ENCODE measurements at regions not wholly inside any gene's neighbourhood (a gene's known extent, or its start where the extent isn't known, plus 50 kb on each side); places are given as distances from the start of the nearest gene placed in this dataset.

DNA sequence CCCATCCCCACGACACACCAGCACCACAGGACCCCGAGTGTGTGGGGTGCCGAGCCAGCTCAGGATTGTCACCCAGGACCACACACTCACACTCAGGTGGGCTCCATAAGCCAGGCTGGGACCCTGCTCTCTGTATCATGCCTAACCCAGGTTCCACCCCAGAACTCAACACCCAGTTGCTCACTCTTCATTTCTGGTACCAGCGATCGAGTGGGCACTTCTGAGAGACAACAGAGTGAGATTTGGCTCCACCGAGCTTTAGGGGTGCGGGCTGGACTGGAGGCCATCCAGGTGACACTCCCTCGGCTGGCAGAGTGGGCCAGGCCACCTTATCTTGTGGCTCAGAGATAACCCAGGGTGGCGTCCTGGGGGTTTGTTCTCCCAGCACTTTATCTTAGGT, 1323.8 kb downstream of the BRD1 start:
- H3K4me3 ChIP-seq (replicated peaks; ENCODE audit: insufficient read depth, low read length) = no peak overlapping the region
- no peaks in the 10 kb centered on the region for H3K27me3 ChIP-seq (ENCODE audit: insufficient read depth, poor library complexity, severe bottlenecking)
- TF ChIP-seq, protein P1, sequence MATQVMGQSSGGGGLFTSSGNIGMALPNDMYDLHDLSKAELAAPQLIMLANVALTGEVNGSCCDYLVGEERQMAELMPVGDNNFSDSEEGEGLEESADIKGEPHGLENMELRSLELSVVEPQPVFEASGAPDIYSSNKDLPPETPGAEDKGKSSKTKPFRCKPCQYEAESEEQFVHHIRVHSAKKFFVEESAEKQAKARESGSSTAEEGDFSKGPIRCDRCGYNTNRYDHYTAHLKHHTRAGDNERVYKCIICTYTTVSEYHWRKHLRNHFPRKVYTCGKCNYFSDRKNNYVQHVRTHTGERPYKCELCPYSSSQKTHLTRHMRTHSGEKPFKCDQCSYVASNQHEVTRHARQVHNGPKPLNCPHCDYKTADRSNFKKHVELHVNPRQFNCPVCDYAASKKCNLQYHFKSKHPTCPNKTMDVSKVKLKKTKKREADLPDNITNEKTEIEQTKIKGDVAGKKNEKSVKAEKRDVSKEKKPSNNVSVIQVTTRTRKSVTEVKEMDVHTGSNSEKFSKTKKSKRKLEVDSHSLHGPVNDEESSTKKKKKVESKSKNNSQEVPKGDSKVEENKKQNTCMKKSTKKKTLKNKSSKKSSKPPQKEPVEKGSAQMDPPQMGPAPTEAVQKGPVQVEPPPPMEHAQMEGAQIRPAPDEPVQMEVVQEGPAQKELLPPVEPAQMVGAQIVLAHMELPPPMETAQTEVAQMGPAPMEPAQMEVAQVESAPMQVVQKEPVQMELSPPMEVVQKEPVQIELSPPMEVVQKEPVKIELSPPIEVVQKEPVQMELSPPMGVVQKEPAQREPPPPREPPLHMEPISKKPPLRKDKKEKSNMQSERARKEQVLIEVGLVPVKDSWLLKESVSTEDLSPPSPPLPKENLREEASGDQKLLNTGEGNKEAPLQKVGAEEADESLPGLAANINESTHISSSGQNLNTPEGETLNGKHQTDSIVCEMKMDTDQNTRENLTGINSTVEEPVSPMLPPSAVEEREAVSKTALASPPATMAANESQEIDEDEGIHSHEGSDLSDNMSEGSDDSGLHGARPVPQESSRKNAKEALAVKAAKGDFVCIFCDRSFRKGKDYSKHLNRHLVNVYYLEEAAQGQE (IDR thresholded peaks at IDR 0.05; ENCODE audit: insufficient replicate concordance, low read depth) = no peak
- TF ChIP-seq POLR2AphosphoS5 (IDR thresholded peaks at IDR 0.05; ENCODE audit: low read depth) (no peak), SPI1 (IDR thresholded peaks at IDR 0.05; ENCODE audit: borderline replicate concordance, low read depth) (no peak)
- TF ChIP-seq, protein P2, sequence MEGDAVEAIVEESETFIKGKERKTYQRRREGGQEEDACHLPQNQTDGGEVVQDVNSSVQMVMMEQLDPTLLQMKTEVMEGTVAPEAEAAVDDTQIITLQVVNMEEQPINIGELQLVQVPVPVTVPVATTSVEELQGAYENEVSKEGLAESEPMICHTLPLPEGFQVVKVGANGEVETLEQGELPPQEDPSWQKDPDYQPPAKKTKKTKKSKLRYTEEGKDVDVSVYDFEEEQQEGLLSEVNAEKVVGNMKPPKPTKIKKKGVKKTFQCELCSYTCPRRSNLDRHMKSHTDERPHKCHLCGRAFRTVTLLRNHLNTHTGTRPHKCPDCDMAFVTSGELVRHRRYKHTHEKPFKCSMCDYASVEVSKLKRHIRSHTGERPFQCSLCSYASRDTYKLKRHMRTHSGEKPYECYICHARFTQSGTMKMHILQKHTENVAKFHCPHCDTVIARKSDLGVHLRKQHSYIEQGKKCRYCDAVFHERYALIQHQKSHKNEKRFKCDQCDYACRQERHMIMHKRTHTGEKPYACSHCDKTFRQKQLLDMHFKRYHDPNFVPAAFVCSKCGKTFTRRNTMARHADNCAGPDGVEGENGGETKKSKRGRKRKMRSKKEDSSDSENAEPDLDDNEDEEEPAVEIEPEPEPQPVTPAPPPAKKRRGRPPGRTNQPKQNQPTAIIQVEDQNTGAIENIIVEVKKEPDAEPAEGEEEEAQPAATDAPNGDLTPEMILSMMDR (IDR thresholded peaks at IDR 0.05; ENCODE audit: insufficient read depth, low read length) = no peak
- DNase-seq (ENCODE audit: low read depth in 1 of 2, low spot score in 1 of 2) = no peak
- H3K27ac ChIP-seq (replicated peaks) = no peak overlapping the region

DNA sequence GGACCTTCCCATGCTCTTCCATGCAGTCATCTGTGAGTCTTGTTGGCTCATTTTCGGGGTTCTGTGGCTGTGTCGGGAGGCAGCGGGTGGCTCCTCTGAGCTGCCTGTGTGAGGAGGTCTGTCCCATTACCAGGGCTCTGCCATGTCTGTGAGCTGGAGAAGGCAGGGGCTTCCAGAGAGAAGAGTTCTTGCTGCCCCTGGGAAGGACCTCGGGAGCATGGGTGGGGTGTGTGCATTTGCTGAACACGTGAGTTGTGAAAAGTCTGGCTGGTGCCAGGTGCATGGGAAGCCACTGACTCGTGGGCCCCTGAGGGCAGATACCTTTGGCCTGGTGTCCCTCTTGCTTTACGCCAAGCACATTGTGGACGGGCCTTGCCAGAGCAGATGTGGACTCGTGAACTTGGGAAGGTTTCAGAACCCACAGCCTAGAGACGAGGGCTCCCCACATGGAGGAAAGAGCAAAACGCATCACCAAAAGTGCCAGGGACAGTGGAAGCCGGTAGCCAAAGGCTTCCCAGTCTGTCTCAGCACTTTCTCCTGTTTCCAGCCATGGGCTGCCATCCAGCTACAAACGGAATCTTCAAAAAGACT, 1324.5 kb downstream of the BRD1 start:
- TF ChIP-seq, protein P1 (IDR thresholded peaks at IDR 0.05; ENCODE audit: insufficient replicate concordance, low read depth) = no peak
- TF ChIP-seq POLR2AphosphoS5 (IDR thresholded peaks at IDR 0.05; ENCODE audit: low read depth) (no peak), SPI1 (IDR thresholded peaks at IDR 0.05; ENCODE audit: borderline replicate concordance, low read depth) (no peak)
- no peak overlapping the region for H3K27ac ChIP-seq (replicated peaks)
- no peak overlapping the region for H3K4me3 ChIP-seq (replicated peaks; ENCODE audit: insufficient read depth, low read length)
- H3K27me3 ChIP-seq (ENCODE audit: insufficient read depth, poor library complexity, severe bottlenecking) = no peaks in the 10 kb centered on the region
- no peak for DNase-seq (ENCODE audit: low read depth in 1 of 2, low spot score in 1 of 2)

DNA sequence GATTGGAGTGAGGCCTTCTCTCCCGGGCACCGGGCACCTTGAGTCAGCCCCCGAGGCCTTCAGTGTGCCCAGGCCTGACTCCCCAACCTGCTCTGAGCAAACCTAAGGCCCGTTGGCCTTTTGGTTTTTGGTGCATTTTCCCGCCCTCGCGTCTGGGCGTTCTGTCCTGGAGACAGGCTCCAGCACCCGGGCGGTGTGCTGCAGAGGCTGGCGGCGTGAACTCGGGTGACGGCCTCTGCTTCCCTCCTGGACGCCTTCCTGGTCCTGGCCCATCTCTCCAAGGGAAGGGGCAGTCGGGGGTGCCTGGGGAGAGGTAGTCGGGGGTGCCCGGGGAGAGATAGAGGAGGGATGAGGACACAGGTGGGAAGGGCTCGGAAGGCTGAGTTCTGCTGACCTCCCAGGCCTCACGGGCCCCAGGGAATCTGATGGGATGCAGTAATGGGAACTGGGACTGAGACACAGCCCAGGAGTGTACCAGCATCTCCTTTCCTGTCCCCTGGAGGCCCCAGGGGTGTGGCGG, 1326.4 kb downstream of the BRD1 start:
- Histone ChIP-seq H3K27ac (replicated peaks) (no peak overlapping the region), H3K4me3 (replicated peaks; ENCODE audit: insufficient read depth, low read length) (no peak overlapping the region), H3K27me3 (ENCODE audit: insufficient read depth, poor library complexity, severe bottlenecking) (no peaks in the 10 kb centered on the region)
- no peak for DNase-seq (ENCODE audit: low read depth in 1 of 2, low spot score in 1 of 2)
- TF ChIP-seq, protein P2 (IDR thresholded peaks at IDR 0.05; ENCODE audit: insufficient read depth, low read length) = no peak
- TF ChIP-seq POLR2AphosphoS5 (IDR thresholded peaks at IDR 0.05; ENCODE audit: low read depth) = no peak
- TF ChIP-seq SPI1 (IDR thresholded peaks at IDR 0.05; ENCODE audit: borderline replicate concordance, low read depth) = no peak
- TF ChIP-seq, protein P1 (IDR thresholded peaks at IDR 0.05; ENCODE audit: insufficient replicate concordance, low read depth) = no peak
- TF ChIP-seq GABPA (IDR thresholded peaks at IDR 0.05; ENCODE audit: low read depth) = no peak

All from HL-60 (cell line).